ENCODE measurements at regions not wholly inside any gene's neighbourhood (a gene's known extent, or its start where the extent isn't known, plus 50 kb on each side); places are given as distances from the start of the nearest gene placed in this dataset.

- TF ChIP-seq, protein P1, sequence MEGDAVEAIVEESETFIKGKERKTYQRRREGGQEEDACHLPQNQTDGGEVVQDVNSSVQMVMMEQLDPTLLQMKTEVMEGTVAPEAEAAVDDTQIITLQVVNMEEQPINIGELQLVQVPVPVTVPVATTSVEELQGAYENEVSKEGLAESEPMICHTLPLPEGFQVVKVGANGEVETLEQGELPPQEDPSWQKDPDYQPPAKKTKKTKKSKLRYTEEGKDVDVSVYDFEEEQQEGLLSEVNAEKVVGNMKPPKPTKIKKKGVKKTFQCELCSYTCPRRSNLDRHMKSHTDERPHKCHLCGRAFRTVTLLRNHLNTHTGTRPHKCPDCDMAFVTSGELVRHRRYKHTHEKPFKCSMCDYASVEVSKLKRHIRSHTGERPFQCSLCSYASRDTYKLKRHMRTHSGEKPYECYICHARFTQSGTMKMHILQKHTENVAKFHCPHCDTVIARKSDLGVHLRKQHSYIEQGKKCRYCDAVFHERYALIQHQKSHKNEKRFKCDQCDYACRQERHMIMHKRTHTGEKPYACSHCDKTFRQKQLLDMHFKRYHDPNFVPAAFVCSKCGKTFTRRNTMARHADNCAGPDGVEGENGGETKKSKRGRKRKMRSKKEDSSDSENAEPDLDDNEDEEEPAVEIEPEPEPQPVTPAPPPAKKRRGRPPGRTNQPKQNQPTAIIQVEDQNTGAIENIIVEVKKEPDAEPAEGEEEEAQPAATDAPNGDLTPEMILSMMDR (IDR thresholded peaks at IDR 0.05), result no peak
- no peak for TF ChIP-seq POLR2A (IDR thresholded peaks at IDR 0.05)
These were observed 567.4 kb upstream of the MKI67 start for GRCh38 chr10:128693493-128694131.

Data from sigmoid colon (tissue), 3 donors.